GM12878 (cell line): ENCODE measurements at regions not wholly inside any gene's neighbourhood (a gene's known extent, or its start where the extent isn't known, plus 50 kb on each side); places are given as distances from the start of the nearest gene placed in this dataset.

Experiments used
- CHD1 ChIP-seq: IDR thresholded peaks from 2 replicates; pipeline ENCODE4 v1.6.1; 2012; ENCODE audit warnings: low read depth, low read length, improper control_type of control experiment
- CREB1 ChIP-seq: IDR thresholded peaks from 2 replicates; pipeline ENCODE4 v1.6.1; 2012; ENCODE audit warnings: low read depth, mild to moderate bottlenecking, inconsistent platforms
- IRF3 ChIP-seq: fragments of 450-650 bp; IDR thresholded peaks from 2 replicates; pipeline ENCODE4 v1.6.1; 2014; ENCODE audit warnings: mild to moderate bottlenecking
- NR2C2 ChIP-seq: IDR thresholded peaks from 2 replicates; pipeline ENCODE4 v1.6.1; 2011; ENCODE audit warnings: borderline replicate concordance, low read depth; ENCODE audit not compliant: control insufficient read depth, insufficient read length
- RUNX3 ChIP-seq: IDR thresholded peaks from 2 replicates; pipeline ENCODE4 v1.6.1; 2012; ENCODE audit warnings: low read length, inconsistent platforms
- TARDBP ChIP-seq: IDR thresholded peaks from 2 replicates; pipeline ENCODE4 v1.6.1; 2016; ENCODE audit warnings: borderline replicate concordance
- TCF7 ChIP-seq: IDR thresholded peaks from 2 replicates; pipeline ENCODE4 v1.6.1; 2014; ENCODE audit warnings: antibody characterized with exemption, borderline replicate concordance
- YBX1 ChIP-seq: fragments of 450-650 bp; IDR thresholded peaks from 2 replicates; pipeline ENCODE4 v1.6.1; 2016; ENCODE audit warnings: antibody characterized with exemption
- ZBTB11 ChIP-seq: fragments of 450-650 bp; formaldehyde crosslinking; IDR thresholded peaks from 2 replicates; pipeline ENCODE4 v1.5.0; 2022; ENCODE audit warnings: mild to moderate bottlenecking, missing genetic modification characterization
- TF ChIP-seq, protein P1 (sequence below): fragments of 450-650 bp; IDR thresholded peaks from 2 replicates; pipeline ENCODE4 v1.6.1; 2017; ENCODE audit warnings: antibody characterized with exemption, mild to moderate bottlenecking, moderate library complexity

DNA sequence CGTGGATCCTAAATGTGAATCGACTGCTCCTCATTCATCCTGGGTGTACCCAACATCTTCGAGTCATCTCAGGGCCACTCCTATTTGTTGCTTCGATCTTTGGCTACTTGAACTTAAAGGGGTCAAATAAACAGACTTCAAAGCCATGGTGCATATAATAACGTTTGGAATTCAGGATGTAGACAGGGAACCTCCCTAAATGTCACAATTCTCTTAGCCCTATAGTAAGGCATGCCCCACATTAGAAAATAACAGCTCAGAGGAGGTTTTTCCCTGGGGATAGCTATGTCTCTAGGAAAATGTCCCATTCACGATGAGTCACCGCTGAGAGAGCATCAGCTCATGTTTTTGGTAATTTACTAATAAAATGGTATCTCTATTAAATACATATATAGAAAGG lies 54.8 kb upstream of the BMP6 start (continued):
- TF ChIP-seq NR2C2, result no peak
- no peak for TF ChIP-seq ZBTB11 (CRISPR knock-in tag)
- TF ChIP-seq TCF7, result no peak
- TF ChIP-seq RUNX3, result no peak
- no peak for TF ChIP-seq TARDBP
- TF ChIP-seq CREB1, result no peak
- TF ChIP-seq YBX1, result no peak
- TF ChIP-seq CHD1, result no peak
- TF ChIP-seq, protein P1, sequence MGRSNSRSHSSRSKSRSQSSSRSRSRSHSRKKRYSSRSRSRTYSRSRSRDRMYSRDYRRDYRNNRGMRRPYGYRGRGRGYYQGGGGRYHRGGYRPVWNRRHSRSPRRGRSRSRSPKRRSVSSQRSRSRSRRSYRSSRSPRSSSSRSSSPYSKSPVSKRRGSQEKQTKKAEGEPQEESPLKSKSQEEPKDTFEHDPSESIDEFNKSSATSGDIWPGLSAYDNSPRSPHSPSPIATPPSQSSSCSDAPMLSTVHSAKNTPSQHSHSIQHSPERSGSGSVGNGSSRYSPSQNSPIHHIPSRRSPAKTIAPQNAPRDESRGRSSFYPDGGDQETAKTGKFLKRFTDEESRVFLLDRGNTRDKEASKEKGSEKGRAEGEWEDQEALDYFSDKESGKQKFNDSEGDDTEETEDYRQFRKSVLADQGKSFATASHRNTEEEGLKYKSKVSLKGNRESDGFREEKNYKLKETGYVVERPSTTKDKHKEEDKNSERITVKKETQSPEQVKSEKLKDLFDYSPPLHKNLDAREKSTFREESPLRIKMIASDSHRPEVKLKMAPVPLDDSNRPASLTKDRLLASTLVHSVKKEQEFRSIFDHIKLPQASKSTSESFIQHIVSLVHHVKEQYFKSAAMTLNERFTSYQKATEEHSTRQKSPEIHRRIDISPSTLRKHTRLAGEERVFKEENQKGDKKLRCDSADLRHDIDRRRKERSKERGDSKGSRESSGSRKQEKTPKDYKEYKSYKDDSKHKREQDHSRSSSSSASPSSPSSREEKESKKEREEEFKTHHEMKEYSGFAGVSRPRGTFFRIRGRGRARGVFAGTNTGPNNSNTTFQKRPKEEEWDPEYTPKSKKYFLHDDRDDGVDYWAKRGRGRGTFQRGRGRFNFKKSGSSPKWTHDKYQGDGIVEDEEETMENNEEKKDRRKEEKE, result no peak
- no peak for TF ChIP-seq IRF3
